Activated T-cell treated with anti-CD3 and anti-CD28 coated beads for 24 hours (primary cell): ENCODE measurements at regions not wholly inside any gene's neighbourhood (a gene's known extent, or its start where the extent isn't known, plus 50 kb on each side); places are given as distances from the start of the nearest gene placed in this dataset.
"Not testable (repeated sequence)": the region's sequence is repeated elsewhere in the genome, so short reads cannot be mapped to it uniquely, and the experiment has no call there.

Experiments used
- DNase-seq: peaks from one replicate; pipeline ENCODE4 v3.0.0-alpha.2; 2020; ENCODE audit warnings: low read depth

- DNase-seq = no peak
Measured at GRCh38 chr18:71077451-71077850, 788.6 kb downstream of the SOCS6 start.

GRCh38 chr18:71075147-71075546 lies 786.3 kb downstream of the SOCS6 start:
- no peak for DNase-seq

- DNase-seq = no peak
Measured at GRCh38 chr18:71068338-71068737, 779.5 kb downstream of the SOCS6 start.

- DNase-seq = no peak
Measured at GRCh38 chr18:71049893-71050292, 761.0 kb downstream of the SOCS6 start.

- DNase-seq = no peak
Measured at GRCh38 chr18:71047882-71048281, 759.0 kb downstream of the SOCS6 start.

- no peak for DNase-seq
Measured at GRCh38 chr18:71045331-71046065, 756.7 kb downstream of the SOCS6 start.

GRCh38 chr18:71040161-71040560 lies 751.3 kb downstream of the SOCS6 start:
- no peak for DNase-seq

- no peak for DNase-seq
Measured at GRCh38 chr18:71038196-71038595, 749.4 kb downstream of the SOCS6 start.

- DNase-seq = no peak
Measured at GRCh38 chr18:71036783-71037182, 747.9 kb downstream of the SOCS6 start.

GRCh38 chr18:71031296-71032191 lies 742.7 kb downstream of the SOCS6 start:
- not testable (repeated sequence) for DNase-seq

GRCh38 chr18:71030085-71030484 lies 741.2 kb downstream of the SOCS6 start:
- not testable (repeated sequence) for DNase-seq

GRCh38 chr18:71028285-71028762 lies 739.5 kb downstream of the SOCS6 start:
- DNase-seq = no peak

GRCh38 chr18:71027531-71027930 lies 738.7 kb downstream of the SOCS6 start:
- no peak for DNase-seq

- DNase-seq = no peak
Measured at GRCh38 chr18:71025505-71026225, 736.8 kb downstream of the SOCS6 start.

GRCh38 chr18:71022389-71022788 lies 733.5 kb downstream of the SOCS6 start:
- DNase-seq = no peak

- DNase-seq = no peak
Measured at GRCh38 chr18:71021030-71021362, 732.2 kb downstream of the SOCS6 start.

- no peak for DNase-seq
Measured at GRCh38 chr18:71020342-71021029, 731.6 kb downstream of the SOCS6 start.

- DNase-seq = no peak
Measured at GRCh38 chr18:71018816-71019215, 730.0 kb downstream of the SOCS6 start.

GRCh38 chr18:71012789-71013188 lies 723.9 kb downstream of the SOCS6 start:
- DNase-seq = no peak

GRCh38 chr18:71011389-71011788 lies 722.5 kb downstream of the SOCS6 start:
- no peak for DNase-seq

- DNase-seq = no peak
Measured at GRCh38 chr18:71008257-71008656, 719.4 kb downstream of the SOCS6 start.

- DNase-seq = no peak
Measured at GRCh38 chr18:71001597-71001996, 712.8 kb downstream of the SOCS6 start.
